ENCODE measurements at regions not wholly inside any gene's neighbourhood (a gene's known extent, or its start where the extent isn't known, plus 50 kb on each side); places are given as distances from the start of the nearest gene placed in this dataset.

- Histone ChIP-seq H2BK120ac (replicated peaks; ENCODE audit: low read depth, low read length) (no peak overlapping the region), H2BK20ac (ENCODE audit: low read length) (no peak overlapping the region), H4K91ac (replicated peaks; ENCODE audit: insufficient read length, low read length) (no peak overlapping the region), H3K4me3 (ENCODE audit: extremely low read depth in 1 of 4, insufficient read depth in 2 of 4, low read depth in 3 of 4, low read length in 4 of 4) (no peak overlapping the region), H3K27me3 (replicated peaks in 1 of 4; ENCODE audit: control insufficient read depth in 3 of 4, extremely low read depth in 1 of 4, insufficient read depth in 3 of 4, low read length in 3 of 4) (no peaks in the 10 kb centered on the region), H3K79me2 (ENCODE audit: control insufficient read depth in 1 of 2, insufficient read depth in 2 of 2, low read length in 2 of 2) (no peaks in the 10 kb centered on the region), H2BK5ac (ENCODE audit: low read depth, low read length) (no peak overlapping the region), H3K4ac (replicated peaks; ENCODE audit: insufficient read length, low read depth, low read length) (no peak overlapping the region), H3K18ac (ENCODE audit: extremely low read depth, low read length) (no peak overlapping the region), H3K4me1 (replicated peaks in 1 of 4; ENCODE audit: control insufficient read depth in 3 of 4, insufficient read depth in 4 of 4, low read length in 3 of 4) (no peaks in the 10 kb centered on the region), H3K4me2 (ENCODE audit: insufficient read depth in 1 of 2, low read depth in 2 of 2, low read length in 2 of 2) (no peak overlapping the region), H3K56ac (replicated peaks; ENCODE audit: insufficient read length, low read depth, low read length) (no peak overlapping the region), H3K9me3 (ENCODE audit: insufficient read depth in 2 of 2, low read depth in 1 of 2, low read length in 1 of 2) (no peaks in the 10 kb centered on the region), H4K20me1 (replicated peaks in 1 of 2; ENCODE audit: control insufficient read depth in 1 of 2, insufficient read depth in 2 of 2, low read length in 2 of 2) (no peaks in the 10 kb centered on the region), H3K23ac (ENCODE audit: insufficient read length) (no peak overlapping the region), H2BK15ac (ENCODE audit: low read length) (no peak overlapping the region), H4K5ac (ENCODE audit: insufficient read length, low read depth, low read length) (no peak overlapping the region), H3K14ac (ENCODE audit: insufficient read length) (no peak overlapping the region), H3K9ac (replicated peaks in 1 of 4; ENCODE audit: extremely low read depth in 1 of 4, low read depth in 3 of 4, low read length in 3 of 4) (no peak overlapping the region), H2BK12ac (ENCODE audit: low read depth, low read length) (no peak overlapping the region), H2AFZ (ENCODE audit: low read length) (no peak overlapping the region), H2AK5ac (ENCODE audit: low read depth, low read length) (no peak overlapping the region), H3K27ac (ENCODE audit: low read depth, low read length) (no peak overlapping the region), H3K23me2 (ENCODE audit: low read depth, low read length) (no peaks in the 10 kb centered on the region), H3K79me1 (ENCODE audit: low read depth, low read length) (no peaks in the 10 kb centered on the region), H4K8ac (ENCODE audit: extremely low read depth, insufficient read depth, low read length) (no peak overlapping the region), H3K36me3 (ENCODE audit: control insufficient read depth in 2 of 4, insufficient read depth in 4 of 4, low read length in 3 of 4) (no peaks in the 10 kb centered on the region)
- POLR2A ChIA-PET (ENCODE audit: partially characterized antibody), result no interaction called here
- WGBS, 2 experiments (ENCODE audit: extremely low coverage in 1 of 2, insufficient coverage in 1 of 2, insufficient read length in 1 of 2, insufficient replicate concordance in 2 of 2, low coverage in 1 of 2, low lambda C conversion rate in 2 of 2, missing lambda C conversion rate in 1 of 2), result 90% methylated on average over 4 of the region's 4 CpGs; no CpG with 5 or more reads in 1 of the 2 experiments
- DNase-seq (ENCODE audit: low read depth in 1 of 2, low spot score in 2 of 2) (no peak), FAIRE-seq (no peak)
- CTCF ChIA-PET (ENCODE audit: partially characterized antibody), result no interaction called here
- no peak for TF ChIP-seq CHD2 (IDR thresholded peaks at IDR 0.05; ENCODE audit: low read length)
- TF ChIP-seq NANOG (IDR thresholded peaks at IDR 0.05; ENCODE audit: insufficient read depth, low read depth, low read length, poor library complexity, severe bottlenecking), result no peak
- TF ChIP-seq GABPA (IDR thresholded peaks at IDR 0.05; ENCODE audit: borderline replicate concordance, insufficient read depth, low read length), result no peak
- TF ChIP-seq TCF12 (IDR thresholded peaks at IDR 0.05; ENCODE audit: low read depth, low read length), result no peak
- TF ChIP-seq PHF8 (conservative IDR thresholded peaks at IDR 0.05; ENCODE audit: low read depth, low read length), result no peak
- no peak for TF ChIP-seq SP1 (IDR thresholded peaks at IDR 0.05; ENCODE audit: low read depth, low read length)
- no peak for TF ChIP-seq RAD21 (IDR thresholded peaks at IDR 0.05 in 1 of 2, conservative IDR thresholded peaks at IDR 0.05 in 1 of 2; ENCODE audit: low read depth in 2 of 2, low read length in 2 of 2)
- no peak for TF ChIP-seq BCL11A (IDR thresholded peaks at IDR 0.05; ENCODE audit: low read depth in 2 of 2, low read length in 2 of 2)
- no peak for TF ChIP-seq TEAD4 (IDR thresholded peaks at IDR 0.05; ENCODE audit: low read depth, low read length)
- no peak for TF ChIP-seq SAP30 (IDR thresholded peaks at IDR 0.05; ENCODE audit: insufficient read depth, insufficient replicate concordance, low read length)
- TF ChIP-seq SP2 (IDR thresholded peaks at IDR 0.05; ENCODE audit: low read length), result no peak
- no peak for TF ChIP-seq SIRT6 (IDR thresholded peaks at IDR 0.05; ENCODE audit: low read length)
- no peak for TF ChIP-seq SIN3A (conservative IDR thresholded peaks at IDR 0.05 in 1 of 2, IDR thresholded peaks at IDR 0.05 in 1 of 2; ENCODE audit: low read depth in 1 of 2, low read length in 2 of 2)
- TF ChIP-seq JUN (IDR thresholded peaks at IDR 0.05; ENCODE audit: low read depth, low read length), result no peak
- TF ChIP-seq CHD1 (IDR thresholded peaks at IDR 0.05; ENCODE audit: low read depth, low read length), result no peak
- no peak for TF ChIP-seq ASH2L (IDR thresholded peaks at IDR 0.05; ENCODE audit: low read length)
Observed at GRCh38 chr9:107216329-107216728, 66.8 kb upstream of the RAD23B start.
